ENCODE measurements at regions not wholly inside any gene's neighbourhood (a gene's known extent, or its start where the extent isn't known, plus 50 kb on each side); places are given as distances from the start of the nearest gene placed in this dataset.
A peak's percentile ranks its signal among the peaks of the same experiment; 100 is the strongest.

GRCh38 chr10:22133749-22134624 lies 83.8 kb downstream of the EBLN1 start (continued):
- TF ChIP-seq ZBTB40 (IDR thresholded peaks at IDR 0.05) (peak; percentile 40; the same call in 1 of the 2 replicates), ZBTB40 (CRISPR knock-in tag; IDR thresholded peaks at IDR 0.05) (no peak), CHD4 (IDR thresholded peaks at IDR 0.05; ENCODE audit: insufficient read depth, insufficient replicate concordance, low read depth, low read length, poor library complexity, severe bottlenecking) (no peak), ZNF668 (CRISPR knock-in tag; IDR thresholded peaks at IDR 0.05) (no peak), TEAD4 (IDR thresholded peaks at IDR 0.05; ENCODE audit: low read length) (peak; percentile 83), TEAD4 (CRISPR knock-in tag; IDR thresholded peaks at IDR 0.05; ENCODE audit: borderline replicate concordance) (no peak), FOXJ3 (CRISPR knock-in tag; IDR thresholded peaks at IDR 0.05) (no peak), ATF2 (CRISPR knock-in tag; IDR thresholded peaks at IDR 0.05) (no peak), NFIC (IDR thresholded peaks at IDR 0.05) (peak; percentile 60; the same call in 1 of the 2 replicates), SAFB (IDR thresholded peaks at IDR 0.05; ENCODE audit: borderline replicate concordance, low read depth, low read length) (no peak), ZNF830 (CRISPR knock-in tag; IDR thresholded peaks at IDR 0.05) (no peak)
- TF ChIP-seq, protein P1, sequence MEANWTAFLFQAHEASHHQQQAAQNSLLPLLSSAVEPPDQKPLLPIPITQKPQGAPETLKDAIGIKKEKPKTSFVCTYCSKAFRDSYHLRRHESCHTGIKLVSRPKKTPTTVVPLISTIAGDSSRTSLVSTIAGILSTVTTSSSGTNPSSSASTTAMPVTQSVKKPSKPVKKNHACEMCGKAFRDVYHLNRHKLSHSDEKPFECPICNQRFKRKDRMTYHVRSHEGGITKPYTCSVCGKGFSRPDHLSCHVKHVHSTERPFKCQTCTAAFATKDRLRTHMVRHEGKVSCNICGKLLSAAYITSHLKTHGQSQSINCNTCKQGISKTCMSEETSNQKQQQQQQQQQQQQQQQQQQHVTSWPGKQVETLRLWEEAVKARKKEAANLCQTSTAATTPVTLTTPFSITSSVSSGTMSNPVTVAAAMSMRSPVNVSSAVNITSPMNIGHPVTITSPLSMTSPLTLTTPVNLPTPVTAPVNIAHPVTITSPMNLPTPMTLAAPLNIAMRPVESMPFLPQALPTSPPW (CRISPR knock-in tag; IDR thresholded peaks at IDR 0.05), result peak; percentile 44; the same call in 1 of the 2 replicates
- TF ChIP-seq, protein P2, sequence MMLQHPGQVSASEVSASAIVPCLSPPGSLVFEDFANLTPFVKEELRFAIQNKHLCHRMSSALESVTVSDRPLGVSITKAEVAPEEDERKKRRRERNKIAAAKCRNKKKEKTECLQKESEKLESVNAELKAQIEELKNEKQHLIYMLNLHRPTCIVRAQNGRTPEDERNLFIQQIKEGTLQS (IDR thresholded peaks at IDR 0.05), result peak; percentile 81
- TF ChIP-seq, protein P2 (CRISPR knock-in tag; conservative IDR thresholded peaks at IDR 0.05), result no peak; the same call in 1 of the 2 replicates
